ENCODE measurements at regions not wholly inside any gene's neighbourhood (a gene's known extent, or its start where the extent isn't known, plus 50 kb on each side); places are given as distances from the start of the nearest gene placed in this dataset.

DNA sequence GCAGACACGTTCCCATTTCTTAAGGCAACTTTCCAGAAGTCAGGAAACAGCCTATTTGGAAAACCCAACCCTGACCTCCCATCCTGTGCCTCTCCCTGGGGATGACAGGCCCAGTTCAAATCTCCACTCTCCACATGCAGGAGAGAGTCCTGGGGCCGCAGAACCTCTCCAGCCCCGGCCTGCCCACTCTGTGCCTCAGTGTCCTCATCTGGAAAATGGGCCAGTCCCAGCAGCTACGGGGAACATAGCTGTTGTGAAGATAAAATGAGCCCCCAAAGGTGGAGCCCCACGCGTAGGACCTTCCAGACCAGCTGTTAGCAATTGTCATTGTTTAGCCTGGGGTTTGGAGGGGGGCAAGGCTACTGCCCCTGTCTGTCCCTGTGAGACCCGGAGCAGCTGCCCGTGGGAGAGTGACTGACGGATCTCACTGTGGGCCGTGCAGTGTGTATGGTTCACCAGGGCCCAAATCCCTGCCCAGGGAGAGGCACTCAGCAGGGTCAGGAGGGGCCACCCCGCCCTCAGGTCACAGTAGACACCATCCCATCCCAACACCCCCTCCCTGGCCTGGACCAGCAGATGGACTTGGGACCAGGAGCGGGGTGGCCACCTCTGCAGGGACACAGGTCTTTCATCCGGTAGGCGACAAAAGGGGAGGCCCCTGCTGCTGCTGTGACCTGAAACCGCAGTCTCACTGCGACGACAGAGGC, 145.9 kb downstream of the CTTN start:
- TF ChIP-seq EZH2phosphoT487 (IDR thresholded peaks at IDR 0.05; ENCODE audit: insufficient read depth, low read depth) (no peak), EZH2 (IDR thresholded peaks at IDR 0.05; ENCODE audit: insufficient read depth, poor library complexity, severe bottlenecking) (no peak)

Measured in GM23248 (cell line).